GM13976 (cell line): ENCODE measurements at regions not wholly inside any gene's neighbourhood (a gene's known extent, or its start where the extent isn't known, plus 50 kb on each side); places are given as distances from the start of the nearest gene placed in this dataset.

ENCODE experiments used
- DNase-seq: peaks from one replicate; pipeline ENCODE4 v3.0.0; 2012; ENCODE audit warnings: low spot score
- CTCF ChIP-seq: IDR thresholded peaks from 2 replicates; pipeline ENCODE4 v1.5.1; 2012; ENCODE audit warnings: borderline replicate concordance, mild to moderate bottlenecking; ENCODE audit not compliant: insufficient read depth; ENCODE audit errors: extremely low read depth, missing control alignments, control extremely low read depth
- in situ Hi-C: fragments of 300-500 bp; cut with MboI; formaldehyde crosslinking; loops from one replicate; pipeline ENCODE4 v1.12.0; 2022; ENCODE audit warnings: low sequenced_read_pairs, mixed read lengths, inconsistent platforms; ENCODE audit not compliant: unreplicated experiment

GRCh38 chr4:32855622-32856021 lies 2135.5 kb downstream of the PCDH7 start:
- no peak for DNase-seq
- no peak for TF ChIP-seq CTCF
- in situ Hi-C loops = no loop called here

GRCh38 chr4:32858361-32858760 lies 2138.2 kb downstream of the PCDH7 start:
- in situ Hi-C loops = no loop called here
- DNase-seq = no peak
- TF ChIP-seq CTCF = no peak

DNA sequence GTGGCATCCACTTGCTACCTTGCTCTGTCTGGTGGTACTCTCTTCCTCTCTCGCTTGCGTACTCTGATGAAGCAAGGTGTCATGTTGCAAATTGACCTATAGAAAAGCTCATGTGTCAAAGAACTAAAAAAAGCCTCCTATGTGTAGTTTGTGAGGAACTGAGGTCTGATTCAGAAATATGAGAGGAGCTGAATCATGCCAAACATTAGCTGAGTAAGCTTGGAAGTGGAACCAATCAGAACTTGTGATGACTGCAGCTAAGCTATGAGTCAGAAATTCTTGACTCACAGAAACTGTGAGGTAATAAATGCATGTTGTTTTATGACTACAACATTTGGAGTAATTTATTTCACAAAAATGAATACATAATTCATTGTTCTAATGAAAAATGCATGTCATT lies 2138.8 kb downstream of the PCDH7 start:
- in situ Hi-C loops = no loop called here
- no peak for TF ChIP-seq CTCF
- no peak for DNase-seq

DNA sequence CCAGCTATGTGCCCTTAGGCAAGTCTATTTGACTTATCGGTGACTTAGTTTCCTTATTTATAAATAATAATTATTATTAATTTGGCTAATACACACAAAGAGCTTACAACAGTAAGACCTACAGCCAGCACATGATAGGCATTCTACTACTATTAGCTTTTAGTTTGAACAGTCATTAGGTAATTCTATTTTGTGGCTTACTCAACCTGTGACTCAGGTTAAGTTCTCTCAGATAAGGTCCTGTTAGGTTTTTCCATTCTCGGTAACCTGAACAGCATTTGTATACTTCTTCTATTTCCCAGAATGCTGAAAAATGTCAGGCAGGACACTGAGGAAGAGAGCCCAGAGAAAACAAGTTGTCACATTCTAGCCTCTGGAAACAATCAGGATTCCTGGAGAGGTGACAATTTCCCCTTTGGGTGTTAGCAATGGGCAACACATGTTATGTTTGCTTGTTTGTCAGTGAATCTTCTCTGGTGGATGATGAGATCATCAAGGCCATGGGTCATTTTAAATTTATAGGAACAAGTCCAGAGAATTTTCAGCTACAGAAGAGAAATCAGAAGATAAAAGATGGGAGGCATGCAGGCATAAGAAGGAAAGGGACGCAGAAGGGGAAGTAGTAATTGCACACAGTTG lies 2144.7 kb downstream of the PCDH7 start:
- no peak for TF ChIP-seq CTCF
- in situ Hi-C loops = no loop called here
- no peak for DNase-seq

- in situ Hi-C loops = no loop called here
- no peak for TF ChIP-seq CTCF
- no peak for DNase-seq
These were observed 2156.4 kb downstream of the PCDH7 start for GRCh38 chr4:32876546-32876945.

DNA sequence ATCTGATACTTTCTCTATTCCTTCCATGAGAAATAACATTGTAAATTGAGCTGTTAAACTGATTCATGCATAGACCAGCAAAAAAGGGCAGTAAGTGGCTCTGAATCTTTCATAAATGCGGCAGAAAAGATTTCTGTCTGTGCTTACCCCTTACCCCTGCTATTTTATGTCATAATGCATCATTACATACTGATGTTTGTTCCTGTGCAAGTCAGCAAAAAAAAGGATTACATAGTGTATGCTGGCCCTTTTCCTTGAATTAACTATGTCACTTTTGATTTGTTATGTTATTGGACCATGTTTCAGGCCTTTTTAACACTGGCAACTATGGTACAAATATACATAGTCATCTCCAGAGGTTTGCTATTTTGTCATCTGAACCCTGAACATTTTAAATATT lies 2159.7 kb downstream of the PCDH7 start:
- in situ Hi-C loops = no loop called here
- TF ChIP-seq CTCF = no peak
- DNase-seq = no peak
